ENCODE measurements at regions not wholly inside any gene's neighbourhood (a gene's known extent, or its start where the extent isn't known, plus 50 kb on each side); places are given as distances from the start of the nearest gene placed in this dataset.

DNA sequence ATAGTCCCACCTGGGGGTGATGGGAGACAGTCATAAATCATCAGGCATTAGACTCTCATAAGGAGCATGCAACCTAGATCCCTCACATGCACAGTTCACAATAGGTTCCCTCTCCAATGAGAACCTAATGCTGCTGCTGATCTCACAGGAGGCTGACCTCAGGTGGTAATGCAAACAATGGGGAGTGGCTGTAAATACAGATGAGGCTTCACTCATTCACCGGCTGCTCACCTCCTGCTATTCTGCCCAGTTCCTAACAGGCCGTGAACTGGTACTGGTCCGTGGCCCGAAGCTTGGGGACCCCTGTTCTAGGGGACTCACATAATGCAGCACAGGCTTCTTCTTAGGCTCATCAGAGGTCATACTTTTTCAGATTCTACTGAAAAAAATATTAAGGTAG lies 625.9 kb upstream of the AGA start:
- TF ChIP-seq, protein P1, sequence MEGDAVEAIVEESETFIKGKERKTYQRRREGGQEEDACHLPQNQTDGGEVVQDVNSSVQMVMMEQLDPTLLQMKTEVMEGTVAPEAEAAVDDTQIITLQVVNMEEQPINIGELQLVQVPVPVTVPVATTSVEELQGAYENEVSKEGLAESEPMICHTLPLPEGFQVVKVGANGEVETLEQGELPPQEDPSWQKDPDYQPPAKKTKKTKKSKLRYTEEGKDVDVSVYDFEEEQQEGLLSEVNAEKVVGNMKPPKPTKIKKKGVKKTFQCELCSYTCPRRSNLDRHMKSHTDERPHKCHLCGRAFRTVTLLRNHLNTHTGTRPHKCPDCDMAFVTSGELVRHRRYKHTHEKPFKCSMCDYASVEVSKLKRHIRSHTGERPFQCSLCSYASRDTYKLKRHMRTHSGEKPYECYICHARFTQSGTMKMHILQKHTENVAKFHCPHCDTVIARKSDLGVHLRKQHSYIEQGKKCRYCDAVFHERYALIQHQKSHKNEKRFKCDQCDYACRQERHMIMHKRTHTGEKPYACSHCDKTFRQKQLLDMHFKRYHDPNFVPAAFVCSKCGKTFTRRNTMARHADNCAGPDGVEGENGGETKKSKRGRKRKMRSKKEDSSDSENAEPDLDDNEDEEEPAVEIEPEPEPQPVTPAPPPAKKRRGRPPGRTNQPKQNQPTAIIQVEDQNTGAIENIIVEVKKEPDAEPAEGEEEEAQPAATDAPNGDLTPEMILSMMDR (IDR thresholded peaks at IDR 0.05): no peak
- TF ChIP-seq POLR2A (IDR thresholded peaks at IDR 0.05) (no peak), POLR2AphosphoS5 (IDR thresholded peaks at IDR 0.05; ENCODE audit: insufficient read depth in 1 of 2, low read depth in 1 of 2) (no peak)

Measured in vagina (tissue), 2 donors.